ENCODE measurements at regions not wholly inside any gene's neighbourhood (a gene's known extent, or its start where the extent isn't known, plus 50 kb on each side); places are given as distances from the start of the nearest gene placed in this dataset.

DNA sequence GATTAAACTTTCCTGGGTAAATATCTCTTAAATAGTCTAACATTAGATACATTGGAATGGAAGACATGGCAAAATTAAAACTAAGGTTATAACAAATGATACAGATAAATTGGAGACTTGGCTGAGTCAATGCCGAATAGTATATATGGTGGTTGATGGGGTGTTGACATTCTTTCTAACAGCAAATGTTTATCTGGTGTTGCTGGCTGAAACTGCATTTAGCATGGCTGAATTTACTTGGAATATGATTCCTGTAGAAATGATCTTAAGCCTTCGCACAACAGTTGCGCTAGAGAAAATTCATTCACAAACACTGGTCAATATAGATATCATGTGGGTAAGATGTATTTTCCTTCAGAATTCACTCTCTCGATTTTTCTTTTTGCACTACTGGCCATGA is 646.0 kb upstream of the CXADR start:
- no peak for DNase-seq

DNA sequence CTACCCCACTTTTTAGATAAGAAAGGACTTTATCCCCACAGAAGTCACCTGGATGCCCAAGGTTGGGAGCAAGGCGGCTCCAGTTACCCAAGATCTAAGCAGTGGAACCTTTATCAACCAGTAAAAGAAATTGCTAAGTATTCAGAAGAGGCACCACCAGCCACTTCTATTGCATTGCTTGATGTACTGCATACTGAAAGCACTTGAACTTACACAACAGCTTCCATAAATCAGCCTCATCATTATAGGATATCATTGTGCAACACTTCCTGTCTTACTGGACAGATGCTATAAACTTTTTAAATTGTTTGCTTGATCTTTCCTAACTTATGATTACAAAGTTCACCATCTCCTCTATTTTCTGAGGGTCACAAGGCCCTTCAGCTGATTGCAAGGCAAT is 642.7 kb upstream of the CXADR start:
- no peak for DNase-seq

GRCh38 chr21:16872616-16873015 is 640.2 kb upstream of the CXADR start:
- DNase-seq: no peak

GRCh38 chr21:16873176-16873575 is 639.7 kb upstream of the CXADR start:
- no peak for DNase-seq

- DNase-seq: no peak
Observed at GRCh38 chr21:16873596-16873995, 639.2 kb upstream of the CXADR start.

GRCh38 chr21:16879479-16879878 is 633.4 kb upstream of the CXADR start:
- no peak for DNase-seq

DNA sequence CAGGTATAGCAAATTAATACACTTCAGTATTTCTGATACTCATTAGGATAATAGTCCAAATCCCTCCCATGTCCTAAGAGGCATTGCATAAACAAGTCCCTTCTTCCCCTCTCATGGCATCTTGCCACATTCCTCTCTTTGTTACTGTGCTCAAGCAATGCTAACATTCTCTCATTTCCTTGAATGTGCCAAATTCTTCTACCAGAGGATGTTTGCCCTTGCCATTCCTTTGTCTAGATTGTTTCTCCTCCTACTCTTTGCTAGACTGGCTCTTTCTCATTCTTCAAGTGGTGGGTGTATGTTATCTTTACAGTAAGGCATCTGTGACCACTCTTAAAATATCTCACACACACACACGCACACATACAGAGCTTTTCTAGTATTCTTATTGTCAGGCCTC is 621.0 kb upstream of the CXADR start:
- no peak for DNase-seq

DNA sequence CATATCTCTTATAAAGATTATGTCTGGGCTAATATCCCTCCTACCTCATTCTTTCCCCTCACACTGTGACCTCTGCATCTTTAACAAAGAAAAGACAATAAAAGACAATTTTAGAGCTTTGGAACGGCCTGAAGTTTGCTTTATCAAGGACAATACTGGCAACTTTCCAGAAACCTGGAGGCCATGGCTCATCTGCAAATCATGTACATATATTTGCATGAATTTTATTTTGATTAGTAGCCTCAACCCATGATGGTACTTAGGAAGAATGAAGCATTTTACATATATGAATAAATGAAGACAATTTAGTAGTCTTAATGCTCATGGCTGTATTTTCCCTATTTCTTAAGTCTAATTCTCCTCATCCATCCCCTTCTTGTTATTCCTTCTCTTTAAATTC is 612.2 kb upstream of the CXADR start:
- no peak for DNase-seq

- no peak for DNase-seq
Observed at GRCh38 chr21:16908077-16908476, 604.8 kb upstream of the CXADR start.

- no peak for DNase-seq
Observed at GRCh38 chr21:16910435-16911165, 602.2 kb upstream of the CXADR start.

DNA sequence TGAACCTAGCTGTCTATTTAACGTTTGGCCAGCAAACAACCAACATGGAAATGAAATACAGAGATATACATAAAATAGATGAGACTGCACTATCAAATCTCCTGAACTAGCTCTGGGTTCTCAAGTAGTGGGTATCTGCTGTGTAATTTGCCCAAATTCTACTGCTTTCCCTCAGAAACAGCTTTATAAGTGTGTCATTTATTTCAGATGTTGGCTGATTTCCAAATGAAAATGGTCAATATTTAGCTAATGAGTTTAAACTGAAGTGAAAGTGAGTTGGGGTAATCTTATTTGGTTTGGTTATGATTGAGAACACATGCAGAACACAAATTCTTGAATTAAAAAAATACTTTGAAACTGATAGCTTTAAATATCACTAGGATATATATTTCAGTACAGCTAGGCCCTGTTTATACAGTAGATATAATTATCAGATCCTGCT is 601.7 kb upstream of the CXADR start:
- no peak for DNase-seq

DNA sequence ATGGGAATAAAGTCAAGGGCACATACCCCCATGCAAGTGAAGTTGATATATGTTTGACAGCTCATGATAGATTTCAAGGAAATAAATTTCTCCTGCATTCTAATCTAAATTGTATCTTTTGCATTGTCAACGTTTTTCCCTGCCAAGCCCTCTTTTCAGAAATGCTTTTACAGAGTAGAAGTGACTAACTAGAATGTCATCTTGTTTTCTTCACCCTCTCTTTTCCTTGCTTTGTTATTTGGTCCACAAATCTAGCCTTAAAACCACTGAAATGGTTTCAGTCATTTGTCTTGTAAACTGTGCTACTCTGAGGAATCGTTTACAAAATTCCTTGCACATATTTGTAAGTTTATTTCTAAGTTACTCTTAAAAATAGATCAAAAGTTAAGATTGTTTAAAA is 600.8 kb upstream of the CXADR start:
- no peak for DNase-seq

- DNase-seq: no peak
Observed at GRCh38 chr21:16913010-16913409, 599.8 kb upstream of the CXADR start.

- DNase-seq: no peak
Observed at GRCh38 chr21:16928439-16928838, 584.4 kb upstream of the CXADR start.

DNA sequence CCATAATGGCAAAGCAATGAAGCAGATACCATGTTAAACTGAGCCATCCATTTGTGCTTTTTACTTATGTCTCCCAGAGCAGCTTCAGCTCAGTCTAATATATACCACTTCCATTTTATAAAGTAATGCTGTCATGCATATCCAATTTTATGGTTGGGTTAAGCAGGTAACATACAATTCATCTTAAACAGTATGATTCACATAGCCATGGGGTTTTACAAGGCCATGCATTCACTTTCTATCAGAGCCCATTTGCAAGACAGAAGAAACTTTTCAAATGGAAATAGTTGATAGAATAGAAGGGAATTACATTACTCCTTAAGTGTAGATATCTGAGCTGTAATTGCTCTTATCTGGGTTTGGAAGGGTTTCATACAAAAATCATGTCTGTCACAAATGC is 580.5 kb upstream of the CXADR start:
- DNase-seq: no peak

DNA sequence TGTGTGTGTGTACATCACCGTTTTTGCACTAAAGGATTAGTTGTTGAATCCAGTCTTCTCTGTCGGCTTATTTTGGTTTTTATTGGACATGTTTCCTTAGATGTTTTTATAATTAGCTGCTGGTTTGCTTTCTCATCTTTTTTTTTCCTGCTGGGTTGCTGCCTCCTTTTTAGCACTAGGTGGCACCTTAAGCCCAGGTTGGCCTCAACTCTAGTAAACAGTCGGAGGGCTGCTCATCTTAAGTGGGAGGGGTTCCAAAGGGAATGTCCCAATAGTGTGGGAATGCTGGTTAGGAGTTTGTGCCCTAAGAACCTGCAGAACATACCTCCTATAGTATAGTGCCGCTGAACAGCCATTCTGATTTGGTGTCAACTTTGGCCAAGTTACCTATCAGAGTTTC is 570.1 kb upstream of the CXADR start:
- no peak for DNase-seq

- no peak for DNase-seq
Observed at GRCh38 chr21:16943231-16943630, 569.6 kb upstream of the CXADR start.

- DNase-seq: no peak
Observed at GRCh38 chr21:16945580-16945979, 567.3 kb upstream of the CXADR start.

DNA sequence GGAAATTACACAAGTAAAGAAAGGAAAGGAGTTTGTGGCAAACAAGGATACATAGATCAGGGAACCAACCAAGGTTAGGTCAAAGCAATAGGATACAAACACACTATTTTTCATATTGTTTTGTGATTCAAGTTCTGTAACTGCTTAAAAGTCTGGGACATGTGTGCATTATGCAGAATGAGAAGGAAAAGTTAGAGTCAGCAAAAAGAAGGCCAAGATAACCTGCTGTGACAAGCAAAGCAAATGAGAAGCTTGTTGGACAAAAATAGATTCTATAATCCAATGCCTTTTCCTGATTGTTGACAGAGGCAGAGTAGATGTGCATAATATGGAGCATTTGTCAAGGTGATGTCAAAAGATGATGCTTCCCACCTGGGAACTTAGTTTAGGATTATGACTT is 556.0 kb upstream of the CXADR start:
- no peak for DNase-seq

DNA sequence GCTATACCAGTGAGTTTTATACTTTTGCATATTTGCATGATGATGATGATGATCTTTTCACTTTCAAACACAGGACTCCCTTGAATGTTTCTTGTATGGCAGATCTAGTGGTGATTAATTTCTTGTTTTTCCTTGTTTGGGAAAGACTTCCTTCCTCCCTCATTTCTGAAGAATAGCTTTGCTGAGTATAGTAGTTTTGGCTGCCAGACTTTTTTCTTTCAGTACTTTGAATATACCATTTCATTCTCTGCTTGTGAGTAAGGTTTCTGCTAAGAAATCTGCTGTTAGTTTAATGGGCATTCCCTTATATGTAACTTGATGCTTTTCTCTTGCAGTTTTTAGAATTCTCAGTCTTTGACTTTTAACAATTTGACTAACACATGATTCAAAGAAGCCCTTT is 547.4 kb upstream of the CXADR start:
- no peak for DNase-seq

- DNase-seq: no peak
Observed at GRCh38 chr21:16968436-16968835, 544.4 kb upstream of the CXADR start.

GRCh38 chr21:16969636-16970035 is 543.2 kb upstream of the CXADR start:
- DNase-seq: no peak

DNA sequence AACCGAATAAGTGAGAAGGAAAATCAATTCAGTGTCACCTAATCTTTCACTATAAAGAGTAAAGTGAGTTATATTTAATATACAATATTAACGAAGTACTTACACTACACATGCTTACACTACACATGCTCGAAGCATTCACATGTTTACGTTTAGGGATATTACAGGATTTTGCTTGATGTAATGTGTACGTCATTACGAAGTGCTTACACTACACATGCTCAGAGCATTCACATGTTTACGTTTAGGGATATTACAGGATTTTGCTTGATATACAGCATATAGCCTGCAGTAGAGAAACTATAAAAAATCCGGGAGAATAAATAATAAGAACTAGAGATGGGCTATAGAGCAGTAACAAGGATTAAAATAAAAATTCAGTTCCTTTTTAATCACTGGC is 538.8 kb upstream of the CXADR start:
- DNase-seq: no peak

GRCh38 chr21:16976193-16976592 is 536.6 kb upstream of the CXADR start:
- DNase-seq: no peak

DNA sequence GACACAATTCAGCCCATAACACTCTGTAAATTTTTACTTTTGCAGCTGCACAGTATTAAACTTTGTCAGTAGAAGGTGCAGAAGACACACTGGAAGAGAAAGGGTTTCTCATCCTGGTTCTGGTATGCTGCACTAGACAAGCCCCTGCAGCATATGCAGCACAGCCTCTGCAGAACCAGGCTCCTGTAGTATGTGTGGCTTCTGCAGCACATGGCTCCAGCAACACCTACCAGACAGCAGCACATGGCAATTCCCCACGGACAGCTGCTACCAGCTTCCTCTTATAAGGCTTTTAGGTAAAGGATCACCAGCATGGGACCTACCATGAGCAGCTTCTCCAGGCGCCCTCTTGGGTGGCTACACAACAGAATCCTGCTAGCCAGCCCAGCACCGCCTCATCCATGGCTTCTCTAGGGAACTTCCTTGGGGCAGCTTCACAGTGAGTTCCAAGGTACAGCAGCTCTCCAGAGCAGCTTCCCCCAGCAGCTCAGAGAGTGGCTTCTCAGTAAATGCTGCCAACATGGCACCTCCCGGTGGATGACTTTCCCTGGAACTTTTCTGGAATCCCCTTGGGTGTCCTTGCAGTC is 534.4 kb upstream of the CXADR start:
- no peak for DNase-seq
